ENCODE measurements at regions not wholly inside any gene's neighbourhood (a gene's known extent, or its start where the extent isn't known, plus 50 kb on each side); places are given as distances from the start of the nearest gene placed in this dataset.
"Not testable (repeated sequence)": the region's sequence is repeated elsewhere in the genome, so short reads cannot be mapped to it uniquely, and the experiment has no call there.

GRCh38 chr6:147674099-147674498 is 165.6 kb downstream of the SAMD5 start:
- DNase-seq = no peak

DNA sequence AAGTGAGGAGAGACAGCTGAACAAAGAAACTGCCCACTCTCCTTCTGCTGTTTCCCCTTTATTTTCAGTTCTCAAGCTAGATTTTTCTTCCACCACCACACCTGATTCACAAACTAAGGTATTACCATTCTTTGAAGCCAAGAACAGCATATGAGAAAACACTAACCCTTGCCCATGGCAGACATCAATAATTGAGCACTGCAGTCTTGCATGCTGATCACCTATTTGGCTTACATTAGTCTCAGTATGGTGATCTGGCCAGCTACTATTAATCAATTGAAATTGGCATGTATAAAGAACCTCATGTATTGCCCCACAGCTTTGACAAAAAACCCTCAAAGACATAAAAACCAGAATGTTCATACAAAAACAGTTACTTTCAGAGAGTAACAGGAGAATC is 166.3 kb downstream of the SAMD5 start:
- DNase-seq = no peak

DNA sequence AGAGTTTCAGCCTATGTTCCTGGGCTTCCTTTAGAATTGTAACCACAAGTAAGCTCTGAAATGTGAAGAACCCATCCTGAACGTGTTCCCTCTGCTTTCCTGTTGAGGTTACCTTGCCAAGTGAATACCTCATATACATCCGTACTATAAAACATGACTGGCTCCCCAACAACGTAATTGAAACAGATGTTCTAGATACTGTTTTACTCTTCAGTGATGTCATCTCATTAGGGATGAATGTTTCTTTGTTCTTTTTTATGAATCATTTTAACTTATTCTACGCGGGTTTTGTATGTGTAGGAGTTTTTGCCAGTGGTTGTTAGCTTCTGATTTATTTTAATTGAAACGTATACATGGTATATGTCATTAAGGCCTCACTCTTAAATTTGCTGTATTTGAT is 166.8 kb downstream of the SAMD5 start:
- DNase-seq = no peak

DNA sequence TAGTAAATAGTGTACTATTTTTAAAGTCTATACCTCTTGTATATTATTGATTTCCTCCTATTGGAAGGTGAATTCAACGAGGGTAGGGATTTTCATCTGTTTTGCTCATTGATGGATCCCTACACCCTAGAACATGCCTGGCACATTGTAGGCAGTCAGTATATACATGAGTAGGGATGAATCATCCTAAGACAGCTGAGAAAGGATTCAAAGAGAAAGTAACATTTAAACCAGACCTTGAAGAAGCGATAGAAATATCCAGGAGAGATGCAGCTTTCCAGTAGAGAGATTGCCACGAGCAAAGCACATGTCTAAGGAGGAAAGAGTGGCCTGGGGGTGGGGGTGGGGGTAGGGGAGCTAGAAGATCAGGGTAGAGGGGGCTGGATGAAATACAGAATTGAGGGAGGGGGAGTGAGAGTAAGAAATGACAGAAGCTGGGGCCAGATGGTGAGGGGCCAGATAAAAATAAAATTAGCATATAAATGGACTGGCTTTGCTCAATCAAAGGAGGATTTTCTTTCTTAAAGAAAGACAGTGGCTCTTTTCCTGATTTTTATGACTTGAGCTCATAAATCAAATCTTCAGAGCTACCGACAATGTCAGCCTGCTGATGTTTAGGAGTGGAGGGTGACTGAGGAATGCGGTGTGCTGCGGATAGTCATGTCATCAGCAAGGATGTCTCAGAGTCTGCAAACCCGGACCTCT is 168.2 kb downstream of the SAMD5 start:
- DNase-seq = no peak

DNA sequence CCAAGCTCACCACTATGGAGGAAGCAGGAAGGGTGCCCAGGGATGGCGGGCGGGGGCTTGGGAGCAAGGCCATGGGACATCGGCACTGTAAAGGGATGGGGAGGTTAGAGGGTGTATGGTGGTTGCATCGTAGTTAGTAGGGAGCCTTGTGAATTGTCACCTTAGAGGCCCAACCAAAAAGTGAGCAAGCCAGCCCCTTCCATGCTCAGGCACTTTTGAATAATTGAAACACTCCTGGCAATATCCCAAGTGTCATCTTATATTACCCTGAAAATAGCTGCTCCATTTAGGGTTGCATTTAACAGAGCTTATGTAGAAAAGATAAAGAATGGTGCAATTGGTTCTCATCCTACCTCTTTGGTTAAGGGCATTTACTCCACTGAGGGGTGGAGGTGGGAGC is 169.2 kb downstream of the SAMD5 start:
- DNase-seq = no peak

GRCh38 chr6:147678253-147678652 is 169.8 kb downstream of the SAMD5 start:
- no peak for DNase-seq

DNA sequence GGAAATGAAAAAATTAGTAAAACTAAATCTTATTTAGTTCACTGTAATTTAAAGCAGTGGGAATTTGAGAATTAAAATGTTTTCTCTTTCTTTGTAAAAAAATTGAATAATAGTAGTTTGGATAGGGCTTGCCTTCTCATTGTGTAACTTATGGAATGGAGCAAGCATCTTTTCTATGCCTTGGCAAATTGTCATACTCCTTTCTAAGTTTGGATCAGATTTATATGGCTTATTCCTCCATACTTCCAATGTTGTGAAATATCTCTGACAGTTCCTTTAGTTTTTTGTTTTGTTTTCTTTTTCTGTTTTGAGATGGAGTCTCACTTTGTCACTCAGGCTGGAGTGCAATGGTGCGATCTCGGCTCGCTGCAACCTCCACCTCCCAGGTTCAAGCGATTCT is 176.4 kb downstream of the SAMD5 start:
- no peak for DNase-seq

DNA sequence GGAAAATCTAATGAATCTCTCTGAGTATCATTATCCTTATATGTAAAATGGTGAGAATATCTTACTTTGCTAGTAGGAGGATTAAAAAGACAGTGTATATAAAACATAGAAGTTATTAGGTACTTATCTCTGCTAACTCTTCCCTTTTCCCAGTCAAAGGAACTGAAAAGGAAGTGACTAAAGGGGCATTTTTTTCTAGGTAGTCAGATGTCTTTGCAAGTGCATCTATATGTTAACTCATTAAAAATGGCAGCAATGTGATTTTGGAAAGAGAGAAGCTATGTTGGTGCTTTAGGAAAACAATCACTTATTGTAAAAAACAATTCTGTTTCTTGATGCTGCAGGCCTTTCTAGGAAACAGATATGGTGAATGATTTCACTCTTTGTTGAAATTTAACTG is 180.9 kb downstream of the SAMD5 start:
- DNase-seq = no peak

DNA sequence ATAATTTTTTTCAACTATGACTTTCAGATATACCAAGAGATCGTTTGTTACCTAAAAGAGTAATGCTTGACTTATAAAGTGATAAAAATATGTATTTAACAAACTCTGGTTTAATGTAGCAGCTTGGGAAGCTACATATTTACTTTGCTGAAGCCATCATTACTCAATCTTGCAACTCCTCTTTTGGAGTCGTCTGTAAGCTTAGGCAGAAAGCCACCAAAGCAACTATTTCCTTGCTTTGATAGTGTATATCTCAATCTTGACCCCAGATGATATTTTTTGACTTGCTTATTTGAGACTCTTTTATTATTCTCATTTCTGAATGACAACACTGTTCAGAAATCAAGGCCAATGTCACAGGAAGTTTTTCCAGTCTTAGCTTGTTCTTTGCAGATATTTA is 183.0 kb downstream of the SAMD5 start:
- DNase-seq = no peak

GRCh38 chr6:147693181-147693580 is 184.7 kb downstream of the SAMD5 start:
- no peak for DNase-seq

- not testable (repeated sequence) for DNase-seq
These were observed 186.1 kb downstream of the SAMD5 start for GRCh38 chr6:147694556-147694955.

DNA sequence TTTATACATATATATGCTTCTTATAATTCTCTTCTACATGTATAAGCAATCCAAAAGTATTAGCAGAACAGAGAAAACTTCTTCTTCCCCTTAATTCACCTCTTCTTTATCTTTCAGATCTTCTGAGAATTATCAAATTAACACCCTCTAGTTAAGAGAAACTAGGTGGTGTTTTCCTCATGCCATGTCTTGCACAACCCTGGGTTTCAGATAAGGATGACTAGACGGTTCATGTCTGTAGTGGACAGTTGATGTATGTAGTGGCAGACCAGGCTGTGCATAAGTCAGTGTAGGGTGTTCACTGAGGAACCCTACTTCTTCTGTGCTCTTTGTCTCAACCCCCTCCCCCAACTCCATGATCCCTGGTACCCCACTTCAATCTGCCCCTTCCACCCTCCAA is 187.3 kb downstream of the SAMD5 start:
- no peak for DNase-seq

DNA sequence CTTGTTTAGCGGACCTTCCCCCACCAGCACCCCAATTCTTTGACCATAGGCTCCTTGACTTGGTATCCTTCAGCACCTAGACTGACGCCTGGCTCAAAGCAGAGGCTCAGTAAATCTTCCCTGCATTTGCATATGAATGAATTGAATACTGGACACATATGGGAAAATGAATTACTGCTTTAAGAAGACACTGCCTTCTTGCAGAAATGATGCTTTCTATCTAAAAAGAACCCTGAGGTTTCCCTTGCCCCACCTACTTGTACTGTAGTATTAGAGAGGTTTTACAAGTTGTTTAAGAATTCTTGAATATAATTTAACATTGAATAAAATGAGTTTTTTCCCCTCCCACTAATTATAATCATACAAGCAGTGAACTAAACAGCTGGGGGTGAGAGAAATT is 190.7 kb downstream of the SAMD5 start:
- DNase-seq = no peak

GRCh38 chr6:147699637-147700036 is 191.1 kb downstream of the SAMD5 start:
- DNase-seq = no peak

- no peak for DNase-seq
These were observed 192.1 kb downstream of the SAMD5 start for GRCh38 chr6:147700436-147701209.

GRCh38 chr6:147704691-147705090 is 196.2 kb downstream of the SAMD5 start:
- DNase-seq = no peak

DNA sequence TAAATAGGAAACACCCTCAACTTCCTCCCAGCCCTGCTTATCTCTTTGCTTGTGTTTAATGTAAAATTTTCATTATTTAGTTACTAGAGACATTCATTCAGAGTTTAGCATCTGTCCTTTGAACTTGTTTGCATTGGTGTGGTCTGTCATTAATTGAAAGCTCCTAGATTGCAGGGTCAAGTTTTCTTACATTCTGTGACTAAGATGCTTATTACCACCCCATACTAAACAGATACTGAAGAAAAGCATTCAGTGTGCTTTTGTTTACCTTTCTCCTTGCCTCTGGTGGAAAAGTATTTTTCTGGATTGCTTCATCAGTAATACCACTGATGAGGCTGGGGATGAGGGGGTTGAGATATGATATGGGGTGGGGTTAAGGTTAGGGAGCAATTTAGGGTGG is 199.0 kb downstream of the SAMD5 start:
- DNase-seq = peak; percentile 54

DNA sequence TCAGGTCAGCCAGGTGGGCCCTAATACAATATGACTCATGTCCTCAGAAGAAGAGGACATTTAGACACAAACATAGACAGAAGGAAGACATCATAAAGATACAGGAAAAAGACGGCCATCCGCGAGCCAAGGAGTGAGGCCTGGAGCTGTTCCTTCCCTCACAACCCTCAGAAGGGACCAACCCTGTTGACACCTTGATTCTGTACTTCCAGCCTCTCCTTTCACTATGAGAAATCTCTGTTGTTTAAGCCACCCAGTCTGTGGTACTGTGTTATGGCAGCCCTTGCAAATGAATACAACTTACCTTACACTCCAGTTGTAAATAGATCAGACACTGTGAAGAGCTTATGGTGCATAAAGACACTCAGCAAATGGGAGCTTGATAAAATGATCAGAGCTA is 199.7 kb downstream of the SAMD5 start:
- no peak for DNase-seq

- DNase-seq = no peak
These were observed 201.1 kb downstream of the SAMD5 start for GRCh38 chr6:147709396-147710272.

DNA sequence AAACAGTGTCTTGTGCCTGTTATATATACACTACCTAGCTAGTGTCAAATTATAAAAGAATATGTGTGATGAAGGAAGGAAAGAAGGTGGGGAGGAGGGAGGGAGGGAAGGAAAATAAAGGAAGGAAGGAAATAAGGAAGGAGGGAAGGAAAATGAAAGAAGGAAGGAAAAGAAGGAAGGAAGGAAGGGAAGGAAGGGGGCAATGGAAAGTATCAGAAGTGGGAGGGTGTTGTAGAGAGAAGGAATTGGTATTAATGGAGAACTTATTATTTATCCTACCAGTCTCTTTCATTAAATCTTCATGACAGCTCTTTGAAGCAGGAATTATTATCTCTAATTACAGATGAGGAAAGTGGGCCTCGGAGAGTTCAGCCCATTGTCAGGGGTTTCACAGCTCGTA is 202.4 kb downstream of the SAMD5 start:
- no peak for DNase-seq

DNA sequence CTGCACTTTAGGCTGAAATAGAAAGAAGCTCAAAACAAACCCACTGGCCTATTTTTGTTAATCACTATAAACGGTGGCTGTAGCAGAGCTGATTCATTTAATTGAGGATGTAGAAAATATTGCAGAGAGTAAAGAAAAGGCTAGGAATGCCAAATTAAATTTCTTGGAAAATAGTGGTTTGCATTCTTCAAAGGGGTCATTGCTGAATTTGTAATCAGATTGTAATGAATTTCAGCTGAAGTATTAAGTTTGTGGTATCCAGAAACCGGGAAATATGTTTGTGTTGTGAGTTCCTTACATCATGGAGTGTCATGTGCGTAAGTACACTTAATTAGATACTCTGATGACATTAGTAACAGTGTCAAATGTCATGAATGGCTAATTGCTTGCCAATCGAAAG is 203.0 kb downstream of the SAMD5 start:
- DNase-seq = peak; percentile 14

DNA sequence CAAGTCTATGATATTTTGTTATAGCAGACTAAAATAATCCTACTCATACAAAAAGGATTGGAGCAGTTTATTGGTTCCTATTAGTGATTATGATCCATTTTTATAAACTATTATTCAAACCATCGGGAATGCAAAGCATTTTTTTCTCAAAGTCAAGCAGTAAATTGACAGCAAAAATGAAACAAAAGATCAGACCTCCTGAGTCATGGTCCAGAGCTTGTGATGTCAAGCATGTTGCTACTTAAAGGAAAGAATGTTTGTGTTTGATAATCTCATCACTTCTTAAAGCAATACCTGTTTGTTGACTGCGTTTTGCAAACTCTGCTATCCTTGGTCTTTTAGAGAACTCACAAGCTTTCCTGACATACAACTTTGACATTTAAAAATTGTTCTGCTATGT is 204.4 kb downstream of the SAMD5 start:
- DNase-seq = no peak

- DNase-seq = no peak
These were observed 206.5 kb downstream of the SAMD5 start for GRCh38 chr6:147715035-147715434.

- DNase-seq = no peak
These were observed 207.9 kb downstream of the SAMD5 start for GRCh38 chr6:147716434-147716833.

Measured in NCI-H748 treated with DMSO at 0.1 percent for 48 hours (cell line).